HepG2 (cell line): ENCODE measurements at regions not wholly inside any gene's neighbourhood (a gene's known extent, or its start where the extent isn't known, plus 50 kb on each side); places are given as distances from the start of the nearest gene placed in this dataset.

Experiments
- ASH2L ChIP-seq: fragments of 300-600, 200-600 bp; sonication (generic); IDR thresholded peaks from 2 replicates; pipeline ENCODE4 v1.7.0; 2017; ENCODE audit warnings: low read depth, mild to moderate bottlenecking, moderate library complexity, mixed read lengths, low read length; ENCODE audit not compliant: insufficient read length
- CBFB ChIP-seq: sonication (generic); formaldehyde crosslinking; IDR thresholded peaks from 2 replicates; pipeline ENCODE4 v1.4.0; 2020; ENCODE audit warnings: missing genetic modification reagents
- CENPT ChIP-seq: sonication (generic); formaldehyde crosslinking; IDR thresholded peaks from 2 replicates; pipeline ENCODE4 v1.8.0; 2022; ENCODE audit warnings: low read depth, mild to moderate bottlenecking, moderate library complexity, missing genetic modification reagents
- HBP1 ChIP-seq: IDR thresholded peaks from 2 replicates; pipeline ENCODE4 v1.6.1; 2016; ENCODE audit warnings: low read depth, control low read depth
- PAX8 ChIP-seq: sonication (generic); formaldehyde crosslinking; IDR thresholded peaks from 2 replicates; pipeline ENCODE4 v1.8.0; 2022; ENCODE audit warnings: mild to moderate bottlenecking, missing genetic modification reagents, borderline replicate concordance
- POLR2A ChIP-seq, 2 experiments: IDR thresholded peaks; 2 replicates each; pipeline ENCODE4 v1.6.1; 2011; ENCODE audit warnings: low read depth in 2 of 2, low read length in 2 of 2, mild to moderate bottlenecking in 1 of 2, moderate library complexity in 1 of 2; ENCODE audit not compliant: insufficient read depth in 1 of 2
- SIX4 ChIP-seq: sonication (generic); formaldehyde crosslinking; IDR thresholded peaks from 2 replicates; pipeline ENCODE4 v1.4.0; 2020; ENCODE audit warnings: missing genetic modification reagents
- SKI ChIP-seq: fragments of 450-650 bp; IDR thresholded peaks from one replicate; pipeline ENCODE4 v1.6.1; 2018; ENCODE audit warnings: mild to moderate bottlenecking; ENCODE audit not compliant: partially characterized antibody
- TAF1 ChIP-seq: sonication (generic); formaldehyde crosslinking; IDR thresholded peaks from 2 replicates; pipeline ENCODE4 v1.4.0; 2020; ENCODE audit warnings: missing genetic modification reagents
- TCF12 ChIP-seq, 2 experiments: fragments of 450-650 bp in 1 of 2; sonication (generic) in 1 of 2; formaldehyde crosslinking in 1 of 2; IDR thresholded peaks; 2 replicates each; pipeline versions ENCODE4 v1.6.1 to v1.8.0; 2017 to 2022; ENCODE audit warnings: antibody characterized with exemption in 1 of 2, mild to moderate bottlenecking in 1 of 2, missing genetic modification reagents in 1 of 2, moderate library complexity in 1 of 2
- TFE3 ChIP-seq: IDR thresholded peaks from 2 replicates; pipeline ENCODE4 v1.6.1; 2016
- THAP11 ChIP-seq: IDR thresholded peaks from 2 replicates; pipeline ENCODE4 v1.6.1; 2016; ENCODE audit warnings: missing biosample characterization, missing genetic modification reagents
- THYN1 ChIP-seq: sonication (generic); formaldehyde crosslinking; IDR thresholded peaks from 2 replicates; pipeline ENCODE4 v1.8.1; 2023; ENCODE audit warnings: low read depth, mild to moderate bottlenecking, moderate library complexity, missing genetic modification reagents, borderline replicate concordance
- ZBTB7A ChIP-seq: sonication (generic); formaldehyde crosslinking; IDR thresholded peaks from 2 replicates; pipeline ENCODE4 v1.8.0; 2022; ENCODE audit warnings: mild to moderate bottlenecking, missing genetic modification reagents
- ZNF891 ChIP-seq: sonication (generic); formaldehyde crosslinking; IDR thresholded peaks from 2 replicates; pipeline ENCODE4 v1.5.0; 2020; ENCODE audit warnings: mild to moderate bottlenecking, missing genetic modification reagents
- TF ChIP-seq, protein P1 (sequence below): sonication (generic); formaldehyde crosslinking; IDR thresholded peaks from 2 replicates; pipeline ENCODE4 v1.4.0; 2020; ENCODE audit warnings: missing genetic modification reagents, low read depth, mild to moderate bottlenecking, borderline replicate concordance
- TF ChIP-seq, protein P2 (sequence below): conservative IDR thresholded peaks from 2 replicates; pipeline ENCODE4 v1.6.1; 2018; ENCODE audit warnings: missing genetic modification reagents
- TF ChIP-seq, protein P3 (sequence below): sonication (generic); formaldehyde crosslinking; IDR thresholded peaks from 2 replicates; pipeline ENCODE4 v1.4.0; 2020; ENCODE audit warnings: missing genetic modification reagents, borderline replicate concordance

DNA sequence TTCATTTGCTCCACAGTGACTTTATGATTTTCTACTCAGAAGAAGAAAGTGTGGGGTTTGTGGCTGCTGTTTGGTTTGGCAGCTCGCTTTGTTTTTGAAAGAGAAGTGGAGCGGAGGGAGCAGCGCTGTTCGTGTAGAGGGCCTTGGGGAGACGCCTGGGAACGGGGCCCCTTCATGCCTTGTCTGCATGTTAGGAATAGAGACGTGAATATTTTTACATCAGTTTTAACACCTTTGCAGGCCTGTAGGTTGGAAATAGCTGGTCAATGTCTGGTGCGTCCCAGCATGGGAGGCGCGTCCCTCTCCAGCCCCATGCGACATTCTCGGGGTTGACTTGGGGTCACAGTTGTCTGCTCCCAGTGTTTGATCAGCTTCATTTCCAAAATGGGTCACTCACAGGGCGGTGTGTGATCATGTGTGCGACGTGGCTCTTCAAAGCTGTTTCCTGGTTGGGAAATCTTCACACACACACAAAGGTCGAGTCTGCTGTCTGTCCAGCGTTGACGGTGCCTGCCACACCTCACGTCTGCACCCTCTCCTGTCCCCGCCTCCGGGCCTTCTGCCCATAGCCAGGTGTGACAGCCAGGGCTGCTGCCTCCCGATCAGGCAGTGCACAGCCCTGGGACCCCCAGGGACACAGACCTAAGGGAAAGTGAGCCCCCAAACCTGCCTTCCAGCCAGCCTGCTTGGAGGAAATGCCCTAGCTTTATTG, 149.2 kb downstream of the PSMG1 start (continued):
- TF ChIP-seq TFE3 (CRISPR knock-in tag) = peak; percentile 97
- TF ChIP-seq THAP11 (CRISPR knock-in tag) = peak; percentile 73
- peak; percentile 34 to 47; a peak in 2 of 4 replicates for TF ChIP-seq POLR2A (IDR thresholded peaks at IDR 0.05; ENCODE audit: insufficient read depth in 1 of 2, low read depth in 2 of 2, low read length in 2 of 2)
- TF ChIP-seq SKI = peak; percentile 99
- TF ChIP-seq, protein P1, sequence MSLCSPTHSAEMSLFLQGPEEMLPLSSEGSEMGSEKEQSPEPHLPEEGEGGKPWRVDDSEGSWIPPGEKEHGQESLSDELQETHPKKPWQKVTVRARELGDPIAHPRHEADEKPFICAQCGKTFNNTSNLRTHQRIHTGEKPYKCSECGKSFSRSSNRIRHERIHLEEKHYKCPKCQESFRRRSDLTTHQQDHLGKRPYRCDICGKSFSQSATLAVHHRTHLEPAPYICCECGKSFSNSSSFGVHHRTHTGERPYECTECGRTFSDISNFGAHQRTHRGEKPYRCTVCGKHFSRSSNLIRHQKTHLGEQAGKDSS = peak; percentile 68; the same call in 1 of the 2 replicates
- TF ChIP-seq SIX4 (CRISPR knock-in tag) = peak; percentile 82
- TF ChIP-seq, protein P2, sequence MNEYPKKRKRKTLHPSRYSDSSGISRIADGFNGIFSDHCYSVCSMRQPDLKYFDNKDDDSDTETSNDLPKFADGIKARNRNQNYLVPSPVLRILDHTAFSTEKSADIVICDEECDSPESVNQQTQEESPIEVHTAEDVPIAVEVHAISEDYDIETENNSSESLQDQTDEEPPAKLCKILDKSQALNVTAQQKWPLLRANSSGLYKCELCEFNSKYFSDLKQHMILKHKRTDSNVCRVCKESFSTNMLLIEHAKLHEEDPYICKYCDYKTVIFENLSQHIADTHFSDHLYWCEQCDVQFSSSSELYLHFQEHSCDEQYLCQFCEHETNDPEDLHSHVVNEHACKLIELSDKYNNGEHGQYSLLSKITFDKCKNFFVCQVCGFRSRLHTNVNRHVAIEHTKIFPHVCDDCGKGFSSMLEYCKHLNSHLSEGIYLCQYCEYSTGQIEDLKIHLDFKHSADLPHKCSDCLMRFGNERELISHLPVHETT (CRISPR knock-in tag) = peak; percentile 33; the same call in 1 of the 2 replicates
- TF ChIP-seq HBP1 (CRISPR knock-in tag) = 0 out of 2 replicates have a peak, but pooled peaks have one; percentile 55
- TF ChIP-seq TAF1 = 0 out of 2 replicates have a peak, but pooled peaks have one; percentile 34
- TF ChIP-seq PAX8 (CRISPR knock-in tag) = no peak
- TF ChIP-seq ZBTB7A (CRISPR knock-in tag) = no peak; the same call in 1 of the 2 replicates
- TF ChIP-seq THYN1 (CRISPR knock-in tag) = no peak
- TF ChIP-seq ASH2L = peak; percentile 78
- 0 out of 2 replicates have a peak, but pooled peaks have one; percentile 46 for TF ChIP-seq ZNF891 (CRISPR knock-in tag)
- TF ChIP-seq CENPT (CRISPR knock-in tag) = no peak
- no peak for TF ChIP-seq TCF12 (IDR thresholded peaks at IDR 0.05)
- TF ChIP-seq TCF12 (CRISPR knock-in tag; IDR thresholded peaks at IDR 0.05) = peak; percentile 100
- TF ChIP-seq CBFB (CRISPR knock-in tag) = peak; percentile 49
- TF ChIP-seq, protein P3, sequence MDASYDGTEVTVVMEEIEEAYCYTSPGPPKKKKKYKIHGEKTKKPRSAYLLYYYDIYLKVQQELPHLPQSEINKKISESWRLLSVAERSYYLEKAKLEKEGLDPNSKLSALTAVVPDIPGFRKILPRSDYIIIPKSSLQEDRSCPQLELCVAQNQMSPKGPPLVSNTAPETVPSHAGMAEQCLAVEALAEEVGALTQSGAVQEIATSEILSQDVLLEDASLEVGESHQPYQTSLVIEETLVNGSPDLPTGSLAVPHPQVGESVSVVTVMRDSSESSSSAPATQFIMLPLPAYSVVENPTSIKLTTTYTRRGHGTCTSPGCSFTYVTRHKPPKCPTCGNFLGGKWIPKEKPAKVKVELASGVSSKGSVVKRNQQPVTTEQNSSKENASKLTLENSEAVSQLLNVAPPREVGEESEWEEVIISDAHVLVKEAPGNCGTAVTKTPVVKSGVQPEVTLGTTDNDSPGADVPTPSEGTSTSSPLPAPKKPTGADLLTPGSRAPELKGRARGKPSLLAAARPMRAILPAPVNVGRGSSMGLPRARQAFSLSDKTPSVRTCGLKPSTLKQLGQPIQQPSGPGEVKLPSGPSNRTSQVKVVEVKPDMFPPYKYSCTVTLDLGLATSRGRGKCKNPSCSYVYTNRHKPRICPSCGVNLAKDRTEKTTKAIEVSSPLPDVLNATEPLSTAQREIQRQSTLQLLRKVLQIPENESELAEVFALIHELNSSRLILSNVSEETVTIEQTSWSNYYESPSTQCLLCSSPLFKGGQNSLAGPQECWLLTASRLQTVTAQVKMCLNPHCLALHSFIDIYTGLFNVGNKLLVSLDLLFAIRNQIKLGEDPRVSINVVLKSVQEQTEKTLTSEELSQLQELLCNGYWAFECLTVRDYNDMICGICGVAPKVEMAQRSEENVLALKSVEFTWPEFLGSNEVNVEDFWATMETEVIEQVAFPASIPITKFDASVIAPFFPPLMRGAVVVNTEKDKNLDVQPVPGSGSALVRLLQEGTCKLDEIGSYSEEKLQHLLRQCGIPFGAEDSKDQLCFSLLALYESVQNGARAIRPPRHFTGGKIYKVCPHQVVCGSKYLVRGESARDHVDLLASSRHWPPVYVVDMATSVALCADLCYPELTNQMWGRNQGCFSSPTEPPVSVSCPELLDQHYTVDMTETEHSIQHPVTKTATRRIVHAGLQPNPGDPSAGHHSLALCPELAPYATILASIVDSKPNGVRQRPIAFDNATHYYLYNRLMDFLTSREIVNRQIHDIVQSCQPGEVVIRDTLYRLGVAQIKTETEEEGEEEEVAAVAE (CRISPR knock-in tag) = peak; percentile 72; the same call in 1 of the 2 replicates
